Liver (tissue), 8 donors: ENCODE measurements at regions not wholly inside any gene's neighbourhood (a gene's known extent, or its start where the extent isn't known, plus 50 kb on each side); places are given as distances from the start of the nearest gene placed in this dataset.

Source experiments
- DNase-seq: peaks from one replicate; pipeline ENCODE4 v3.0.0-alpha.2; 2017; ENCODE audit warnings: low spot score
- H3K27ac ChIP-seq, 2 donors: one replicate each; pipeline ENCODE4 v1.7.0; 2013; ENCODE audit warnings: inconsistent platforms in 2 of 2, low read length in 2 of 2, control low read depth in 1 of 2, low read depth in 1 of 2, mild to moderate bottlenecking in 1 of 2
- H3K27me3 ChIP-seq, 4 donors: one replicate each; pipeline versions ENCODE4 v1.6.1 to v1.7.0; 2013; ENCODE audit warnings: low read length in 3 of 4, inconsistent platforms in 1 of 4, mild to moderate bottlenecking in 1 of 4, moderate library complexity in 1 of 4; ENCODE audit not compliant: control insufficient read depth in 4 of 4, insufficient read depth in 4 of 4
- H3K36me3 ChIP-seq, 4 donors: one replicate each; pipeline versions ENCODE4 v1.6.1 to v1.7.0; 2013; ENCODE audit warnings: low read length in 3 of 4, mild to moderate bottlenecking in 3 of 4, low read depth in 1 of 4, moderate library complexity in 1 of 4; ENCODE audit not compliant: control insufficient read depth in 4 of 4, insufficient read depth in 3 of 4
- H3K4me1 ChIP-seq, 4 donors: one replicate each; pipeline versions ENCODE4 v1.6.1 to v1.7.0; 2013; ENCODE audit warnings: low read length in 3 of 4, mild to moderate bottlenecking in 3 of 4, moderate library complexity in 1 of 4; ENCODE audit not compliant: control insufficient read depth in 4 of 4, insufficient read depth in 4 of 4
- H3K4me3 ChIP-seq, 3 donors: one replicate each; pipeline versions ENCODE4 v1.6.1 to v1.7.0; 2013; ENCODE audit warnings: low read length in 3 of 3, control low read depth in 1 of 3, low read depth in 1 of 3, mild to moderate bottlenecking in 1 of 3
- H3K9ac ChIP-seq, 2 donors: one replicate each; pipeline ENCODE4 v1.7.0; 2013; ENCODE audit warnings: low read length in 2 of 2, mild to moderate bottlenecking in 2 of 2, moderate library complexity in 2 of 2, control low read depth in 1 of 2, low read depth in 1 of 2
- H3K9me3 ChIP-seq, 4 donors: one replicate each; pipeline versions ENCODE4 v1.6.1 to v1.7.0; 2013; ENCODE audit warnings: low read length in 3 of 4; ENCODE audit not compliant: control insufficient read depth in 4 of 4
- ATF3 ChIP-seq: IDR thresholded peaks from 2 replicates; pipeline ENCODE4 v1.6.1; 2016; ENCODE audit warnings: antibody characterized with exemption
- CTCF ChIP-seq: fragments of 150-350 bp; IDR thresholded peaks from 2 replicates; pipeline ENCODE4 v1.5.1; 2017; ENCODE audit warnings: improper control_type of control experiment, low read depth, low read length; ENCODE audit not compliant: missing input control
- EGR1 ChIP-seq, 2 donors: IDR thresholded peaks; 2 replicates each; pipeline ENCODE4 v1.6.1; 2016 to 2018; ENCODE audit warnings: antibody characterized with exemption in 2 of 2, low read depth in 2 of 2
- FOXA1 ChIP-seq: IDR thresholded peaks from 2 replicates; pipeline ENCODE4 v1.6.1; 2016; ENCODE audit warnings: antibody characterized with exemption
- FOXA2 ChIP-seq: IDR thresholded peaks from 2 replicates; pipeline ENCODE4 v1.6.1; 2016; ENCODE audit warnings: antibody characterized with exemption
- HNF4A ChIP-seq, 2 donors: conservative IDR thresholded peaks; 2 replicates each; pipeline ENCODE4 v1.6.1; 2016; ENCODE audit warnings: antibody characterized with exemption in 2 of 2, mild to moderate bottlenecking in 2 of 2
- HNF4G ChIP-seq: IDR thresholded peaks from 2 replicates; pipeline ENCODE4 v1.6.1; 2016; ENCODE audit warnings: antibody characterized with exemption
- MAX ChIP-seq: IDR thresholded peaks from 2 replicates; pipeline ENCODE4 v1.6.1; 2016; ENCODE audit warnings: antibody characterized with exemption
- NR2F2 ChIP-seq: IDR thresholded peaks from 2 replicates; pipeline ENCODE4 v1.6.1; 2016; ENCODE audit warnings: antibody characterized with exemption
- RXRA ChIP-seq, 2 donors: IDR thresholded peaks; 2 replicates each; pipeline ENCODE4 v1.6.1; 2017 to 2018; ENCODE audit warnings: antibody characterized with exemption in 2 of 2, mild to moderate bottlenecking in 1 of 2
- SP1 ChIP-seq: IDR thresholded peaks from 2 replicates; pipeline ENCODE4 v1.6.1; 2018; ENCODE audit warnings: antibody characterized with exemption, mild to moderate bottlenecking
- TAF1 ChIP-seq: conservative IDR thresholded peaks from 2 replicates; pipeline ENCODE4 v1.6.1; 2016; ENCODE audit warnings: antibody characterized with exemption, mild to moderate bottlenecking
- YY1 ChIP-seq: IDR thresholded peaks from 2 replicates; pipeline ENCODE4 v1.6.1; 2016; ENCODE audit warnings: antibody characterized with exemption, mild to moderate bottlenecking
- ZBTB33 ChIP-seq: IDR thresholded peaks from 2 replicates; pipeline ENCODE4 v1.6.1; 2016; ENCODE audit warnings: antibody characterized with exemption
- WGBS: extraction: QIAGEN DNeasy Blood & Tissue Kit; methylation state at CpG from one replicate; pipeline ENCODE4 v1.1.7; 2013; 5-methylcytosine and 5-hydroxymethylcytosine counted together
- donor health status: healthy.
- donor health status: healthy.
- donor health status: healthy.
- donor health status: healthy.
- donor health status: healthy.

GRCh38 chr4:160217352-160217751, 1114.5 kb downstream of the RAPGEF2 start (continued):
- TF ChIP-seq TAF1 (no peak), ZBTB33 (no peak), NR2F2 (no peak), HNF4A (conservative IDR thresholded peaks at IDR 0.05) (no peak), YY1 (no peak), EGR1 (IDR thresholded peaks at IDR 0.05; ENCODE audit: low read depth in 2 of 2) (no peak)

- Histone ChIP-seq H3K9me3 (peaks cover 0 to 5% (median 1%) of the 10 kb centered on the region in 4 donors), H3K4me1 (no peaks in the 10 kb centered on the region), H3K27ac (no peak overlapping the region), H3K9ac (no peak overlapping the region), H3K36me3 (no peaks in the 10 kb centered on the region), H3K27me3 (peaks cover 0 to 5% (median 0%) of the 10 kb centered on the region in 4 donors), H3K4me3 (no peak overlapping the region)
- no peak for DNase-seq
- TF ChIP-seq ATF3 (no peak), RXRA (IDR thresholded peaks at IDR 0.05) (no peak), MAX (no peak), TAF1 (no peak), FOXA2 (no peak), FOXA1 (no peak), ZBTB33 (no peak), HNF4G (no peak), CTCF (no peak)
- 70% methylated on average over 3 of the region's 3 CpGs for WGBS
These were observed 1121.2 kb downstream of the RAPGEF2 start for GRCh38 chr4:160224049-160224448.

GRCh38 chr4:160233141-160233540, 1130.3 kb downstream of the RAPGEF2 start:
- TF ChIP-seq SP1 = no peak
- WGBS = 65% methylated on average over 3 of the region's 3 CpGs
- H3K9me3 ChIP-seq = no peaks in the 10 kb centered on the region
- no peaks in the 10 kb centered on the region for H3K4me1 ChIP-seq
- H3K9ac ChIP-seq = no peak overlapping the region
- no peak overlapping the region for H3K4me3 ChIP-seq
- no peak overlapping the region for H3K27ac ChIP-seq
- H3K36me3 ChIP-seq = no peaks in the 10 kb centered on the region
- DNase-seq = no peak
- H3K27me3 ChIP-seq = no peaks in the 10 kb centered on the region
